H9 (cell line): ENCODE measurements at regions not wholly inside any gene's neighbourhood (a gene's known extent, or its start where the extent isn't known, plus 50 kb on each side); places are given as distances from the start of the nearest gene placed in this dataset.

Source experiments
- DNase-seq: peaks from one replicate; pipeline ENCODE4 v3.0.0-alpha.2; 2017
- H2AFZ ChIP-seq: one replicate; pipeline ENCODE4 v1.6.1; 2013; ENCODE audit warnings: mild to moderate bottlenecking, low read length, control low read depth, moderate library complexity
- H2AK5ac ChIP-seq: 2 replicates; pipeline ENCODE4 v1.6.1; 2013; ENCODE audit warnings: low read length, control low read depth, mixed read lengths; ENCODE audit not compliant: insufficient read length
- H2BK120ac ChIP-seq: one replicate; pipeline ENCODE4 v1.6.1; 2013; ENCODE audit warnings: low read depth, mild to moderate bottlenecking, low read length, control low read depth, inconsistent platforms; ENCODE audit not compliant: poor library complexity, severe bottlenecking
- H2BK12ac ChIP-seq: 2 replicates; pipeline ENCODE4 v1.6.1; 2013; ENCODE audit warnings: low read length, control low read depth, mixed read lengths, low read depth; ENCODE audit not compliant: insufficient read length
- H2BK15ac ChIP-seq: 2 replicates; pipeline ENCODE4 v1.6.1; 2013; ENCODE audit warnings: low read depth, low read length, control low read depth
- H2BK20ac ChIP-seq: one replicate; pipeline ENCODE4 v1.6.1; 2013; ENCODE audit warnings: low read depth, mild to moderate bottlenecking, low read length, control low read depth, inconsistent platforms; ENCODE audit not compliant: poor library complexity, severe bottlenecking
- H2BK5ac ChIP-seq: 2 replicates; pipeline ENCODE4 v1.6.1; 2013; ENCODE audit warnings: low read length, control low read depth, mixed read lengths; ENCODE audit not compliant: insufficient read length
- H3K14ac ChIP-seq: 2 replicates; pipeline ENCODE4 v1.6.1; 2013; ENCODE audit warnings: low read length, control low read depth; ENCODE audit not compliant: insufficient read depth
- H3K18ac ChIP-seq: 2 replicates; pipeline ENCODE4 v1.6.1; 2013; ENCODE audit warnings: low read depth, mild to moderate bottlenecking, mixed read lengths, low read length, control low read depth; ENCODE audit not compliant: insufficient read length
- H3K23ac ChIP-seq: 2 replicates; pipeline ENCODE4 v1.6.1; 2013; ENCODE audit warnings: low read length, control low read depth, mixed read lengths, low read depth; ENCODE audit not compliant: insufficient read length
- H3K23me2 ChIP-seq: 2 replicates; pipeline ENCODE4 v1.6.1; 2013; ENCODE audit warnings: low read depth, mild to moderate bottlenecking, mixed read lengths, low read length, control low read depth; ENCODE audit not compliant: insufficient read length, poor library complexity, severe bottlenecking
- H3K27ac ChIP-seq: 2 replicates; pipeline ENCODE4 v1.5.1; 2013; ENCODE audit warnings: low read length, control low read depth, mixed read lengths, low read depth; ENCODE audit not compliant: insufficient read length
- H3K27me3 ChIP-seq: 2 replicates; pipeline ENCODE4 v1.6.1; 2013; ENCODE audit warnings: low read length, control low read depth, inconsistent platforms; ENCODE audit not compliant: insufficient read depth
- H3K4ac ChIP-seq: 2 replicates; pipeline ENCODE4 v1.6.1; 2013; ENCODE audit warnings: low read depth, mild to moderate bottlenecking, control low read depth, inconsistent platforms, low read length, moderate library complexity
- H3K4me1 ChIP-seq: 2 replicates; pipeline ENCODE4 v1.6.1; 2013; ENCODE audit warnings: low read length, control low read depth, inconsistent platforms; ENCODE audit not compliant: insufficient read depth
- H3K4me2 ChIP-seq: 2 replicates; pipeline ENCODE4 v1.6.1; 2013; ENCODE audit warnings: low read length, control low read depth, mixed read lengths; ENCODE audit not compliant: insufficient read length, insufficient read depth
- H3K56ac ChIP-seq: 2 replicates; pipeline ENCODE4 v1.6.1; 2013; ENCODE audit warnings: low read depth, mild to moderate bottlenecking, mixed read lengths, low read length, control low read depth; ENCODE audit not compliant: insufficient read length
- H3K79me1 ChIP-seq: 2 replicates; pipeline ENCODE4 v1.6.1; 2013; ENCODE audit warnings: low read depth, mild to moderate bottlenecking, moderate library complexity, low read length, control low read depth, inconsistent platforms; ENCODE audit not compliant: insufficient read depth, poor library complexity, severe bottlenecking
- H3K79me2 ChIP-seq: 2 replicates; pipeline ENCODE4 v1.6.1; 2013; ENCODE audit warnings: low read length, control low read depth, inconsistent platforms; ENCODE audit not compliant: insufficient read depth
- H3K9ac ChIP-seq: 2 replicates; pipeline ENCODE4 v1.6.1; 2013; ENCODE audit warnings: low read length, control low read depth, mixed read lengths; ENCODE audit not compliant: insufficient read length; ENCODE audit errors: extremely low read depth
- H3K9me3 ChIP-seq: one replicate; pipeline ENCODE4 v1.6.1; 2013; ENCODE audit warnings: low read depth, low read length, inconsistent platforms; ENCODE audit not compliant: control insufficient read depth
- H3T11ph ChIP-seq: one replicate; pipeline ENCODE4 v1.6.1; 2013; ENCODE audit warnings: mild to moderate bottlenecking, low read length, control low read depth, inconsistent platforms
- H4K20me1 ChIP-seq: one replicate; pipeline ENCODE4 v1.6.1; 2013; ENCODE audit not compliant: control insufficient read depth, insufficient read length, insufficient read depth
- H4K5ac ChIP-seq: 2 replicates; pipeline ENCODE4 v1.6.1; 2013; ENCODE audit warnings: low read depth, mild to moderate bottlenecking, mixed read lengths, low read length, control low read depth; ENCODE audit not compliant: insufficient read length
- H4K8ac ChIP-seq: replicated peaks from 2 replicates; pipeline ENCODE4 v1.6.1; 2013; ENCODE audit warnings: low read length, control low read depth, mixed read lengths, low read depth; ENCODE audit not compliant: insufficient read length
- H4K91ac ChIP-seq: 2 replicates; pipeline ENCODE4 v1.6.1; 2013; ENCODE audit warnings: low read depth, mild to moderate bottlenecking, moderate library complexity, mixed read lengths, low read length, control low read depth; ENCODE audit not compliant: insufficient read length
- H3K27ac Mint-ChIP-seq, 3 experiments: 2 replicates in 2 of 3; 3 replicates in 1 of 3; pipeline ENCODE4 v1.8.0; 2020 to 2021; ENCODE audit warnings: mixed read lengths in 3 of 3, mild to moderate bottlenecking in 1 of 3, moderate library complexity in 1 of 3
- H3K27me3 Mint-ChIP-seq: 2 replicates; pipeline ENCODE4 v1.8.0; 2021; ENCODE audit warnings: low read depth, mild to moderate bottlenecking, moderate library complexity, mixed read lengths
- H3K36me3 Mint-ChIP-seq, 3 experiments: 2 replicates in 2 of 3; 3 replicates in 1 of 3; pipeline ENCODE4 v1.8.0; 2020 to 2021; ENCODE audit warnings: low read depth in 3 of 3, mixed read lengths in 3 of 3; ENCODE audit not compliant: insufficient read depth in 1 of 3
- H3K4me1 Mint-ChIP-seq, 2 experiments: 2 replicates each; pipeline ENCODE4 v1.8.0; 2020; ENCODE audit warnings: mixed read lengths in 2 of 2
- H3K4me3 Mint-ChIP-seq, 2 experiments: 2 replicates in 1 of 2; 3 replicates in 1 of 2; pipeline ENCODE4 v1.8.0; 2020 to 2021; ENCODE audit warnings: mild to moderate bottlenecking in 2 of 2, mixed read lengths in 2 of 2, moderate library complexity in 1 of 2
- H3K9me3 Mint-ChIP-seq, 2 experiments: 2 replicates in 1 of 2; 3 replicates in 1 of 2; pipeline ENCODE4 v1.8.0; 2020; ENCODE audit warnings: mild to moderate bottlenecking in 2 of 2, mixed read lengths in 2 of 2, moderate library complexity in 1 of 2
- WGBS: extraction: QIAGEN DNeasy Blood & Tissue Kit; methylation state at CpG from one replicate; pipeline ENCODE4 v1.1.7; 2013; ENCODE audit warnings: missing lambda C conversion rate, low lambda C conversion rate, mixed read lengths; ENCODE audit not compliant: insufficient read length; ENCODE audit errors: extremely low coverage; 5-methylcytosine and 5-hydroxymethylcytosine counted together
- TF ChIP-seq, protein P1 (sequence below): fragments of 200-600 bp; sonication (generic); conservative IDR thresholded peaks from 3 replicates; pipeline ENCODE4 v1.8.0; 2021; ENCODE audit warnings: antibody characterized with exemption, mild to moderate bottlenecking

DNA sequence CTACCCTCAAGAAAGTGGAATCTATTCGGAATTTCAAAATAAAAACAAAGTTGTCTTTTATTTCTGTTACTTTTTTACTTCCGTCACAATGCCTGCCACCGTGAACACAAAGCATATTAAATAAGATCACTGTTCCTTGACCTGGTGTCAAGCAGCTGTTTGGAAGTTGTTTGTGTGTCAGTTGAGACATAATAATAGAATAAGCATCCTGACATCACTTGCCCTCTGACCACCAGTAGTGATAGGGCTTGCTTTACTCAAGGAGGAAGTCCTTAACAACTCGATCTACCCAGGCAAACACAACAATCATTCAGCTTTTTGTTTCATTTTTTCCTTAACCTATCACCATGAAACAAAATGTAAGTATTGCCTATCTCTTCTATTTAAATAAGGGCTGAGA is 454.4 kb upstream of the RASGRP1 start:
- Mint-ChIP-seq H3K27me3 (no peaks in the 10 kb centered on the region), H3K27ac (no peak overlapping the region; a peak in 1 of 7 replicates), H3K36me3 (no peaks in the 10 kb centered on the region), H3K4me1 (peaks cover 17 to 18% of the 10 kb centered on the region in 2 experiments), H3K4me3 (no peak overlapping the region), H3K9me3 (0 out of 5 replicates have a peak, but pooled peaks cover 0 to 3% of the 10 kb centered on the region in 2 experiments)
- no peaks in the 10 kb centered on the region for H3K27me3 ChIP-seq
- H3K18ac ChIP-seq: no peak overlapping the region
- no peak for DNase-seq
- no peaks in the 10 kb centered on the region for H3K4me1 ChIP-seq
- no peak overlapping the region for H4K5ac ChIP-seq
- H2AFZ ChIP-seq: no peak overlapping the region
- H3T11ph ChIP-seq: no peak overlapping the region
- no peak overlapping the region for H2BK120ac ChIP-seq
- WGBS: no CpG with 5 or more reads among the region's 4 CpGs
- H3K4me2 ChIP-seq: no peak overlapping the region
- H4K8ac ChIP-seq: no peak overlapping the region
- H2BK5ac ChIP-seq: no peak overlapping the region
- no peak overlapping the region for H4K91ac ChIP-seq
- H3K23ac ChIP-seq: no peak overlapping the region
- H3K56ac ChIP-seq: no peak overlapping the region
- H2BK15ac ChIP-seq: no peak overlapping the region
- no peaks in the 10 kb centered on the region for H3K9me3 ChIP-seq
- H2AK5ac ChIP-seq: no peak overlapping the region
- H3K14ac ChIP-seq: no peak overlapping the region
- no peak overlapping the region for H2BK12ac ChIP-seq
- no peak overlapping the region for H2BK20ac ChIP-seq
- TF ChIP-seq, protein P1, sequence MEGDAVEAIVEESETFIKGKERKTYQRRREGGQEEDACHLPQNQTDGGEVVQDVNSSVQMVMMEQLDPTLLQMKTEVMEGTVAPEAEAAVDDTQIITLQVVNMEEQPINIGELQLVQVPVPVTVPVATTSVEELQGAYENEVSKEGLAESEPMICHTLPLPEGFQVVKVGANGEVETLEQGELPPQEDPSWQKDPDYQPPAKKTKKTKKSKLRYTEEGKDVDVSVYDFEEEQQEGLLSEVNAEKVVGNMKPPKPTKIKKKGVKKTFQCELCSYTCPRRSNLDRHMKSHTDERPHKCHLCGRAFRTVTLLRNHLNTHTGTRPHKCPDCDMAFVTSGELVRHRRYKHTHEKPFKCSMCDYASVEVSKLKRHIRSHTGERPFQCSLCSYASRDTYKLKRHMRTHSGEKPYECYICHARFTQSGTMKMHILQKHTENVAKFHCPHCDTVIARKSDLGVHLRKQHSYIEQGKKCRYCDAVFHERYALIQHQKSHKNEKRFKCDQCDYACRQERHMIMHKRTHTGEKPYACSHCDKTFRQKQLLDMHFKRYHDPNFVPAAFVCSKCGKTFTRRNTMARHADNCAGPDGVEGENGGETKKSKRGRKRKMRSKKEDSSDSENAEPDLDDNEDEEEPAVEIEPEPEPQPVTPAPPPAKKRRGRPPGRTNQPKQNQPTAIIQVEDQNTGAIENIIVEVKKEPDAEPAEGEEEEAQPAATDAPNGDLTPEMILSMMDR: no peak
- no peaks in the 10 kb centered on the region for H3K79me1 ChIP-seq
- H4K20me1 ChIP-seq: no peaks in the 10 kb centered on the region
- H3K27ac ChIP-seq: no peak overlapping the region
- no peaks in the 10 kb centered on the region for H3K79me2 ChIP-seq
- H3K4ac ChIP-seq: no peak overlapping the region
- H3K23me2 ChIP-seq: no peaks in the 10 kb centered on the region
- H3K9ac ChIP-seq: no peak overlapping the region
